ENCODE measurements at regions not wholly inside any gene's neighbourhood (a gene's known extent, or its start where the extent isn't known, plus 50 kb on each side); places are given as distances from the start of the nearest gene placed in this dataset.

DNA sequence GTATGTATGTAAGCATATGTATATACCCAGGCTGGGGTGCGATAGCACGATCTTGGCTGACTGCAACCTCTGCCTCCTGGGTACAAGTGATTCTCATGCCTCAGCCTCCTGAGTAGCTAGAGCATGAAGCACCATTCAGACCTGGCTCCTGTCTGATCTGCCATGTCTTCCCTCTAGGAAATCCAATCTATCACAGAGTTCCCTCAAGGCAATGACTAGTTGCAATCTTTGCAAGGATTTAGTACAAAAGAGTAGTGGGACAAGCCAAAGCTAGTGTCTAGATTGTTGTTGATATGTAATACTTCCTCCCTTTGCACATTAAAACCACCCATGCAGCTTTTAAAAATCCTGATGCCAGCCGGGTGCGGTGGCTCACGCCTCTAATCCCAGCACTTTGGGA is 60.5 kb upstream of the PRKAR2B start (continued):
- TF ChIP-seq, protein P1, sequence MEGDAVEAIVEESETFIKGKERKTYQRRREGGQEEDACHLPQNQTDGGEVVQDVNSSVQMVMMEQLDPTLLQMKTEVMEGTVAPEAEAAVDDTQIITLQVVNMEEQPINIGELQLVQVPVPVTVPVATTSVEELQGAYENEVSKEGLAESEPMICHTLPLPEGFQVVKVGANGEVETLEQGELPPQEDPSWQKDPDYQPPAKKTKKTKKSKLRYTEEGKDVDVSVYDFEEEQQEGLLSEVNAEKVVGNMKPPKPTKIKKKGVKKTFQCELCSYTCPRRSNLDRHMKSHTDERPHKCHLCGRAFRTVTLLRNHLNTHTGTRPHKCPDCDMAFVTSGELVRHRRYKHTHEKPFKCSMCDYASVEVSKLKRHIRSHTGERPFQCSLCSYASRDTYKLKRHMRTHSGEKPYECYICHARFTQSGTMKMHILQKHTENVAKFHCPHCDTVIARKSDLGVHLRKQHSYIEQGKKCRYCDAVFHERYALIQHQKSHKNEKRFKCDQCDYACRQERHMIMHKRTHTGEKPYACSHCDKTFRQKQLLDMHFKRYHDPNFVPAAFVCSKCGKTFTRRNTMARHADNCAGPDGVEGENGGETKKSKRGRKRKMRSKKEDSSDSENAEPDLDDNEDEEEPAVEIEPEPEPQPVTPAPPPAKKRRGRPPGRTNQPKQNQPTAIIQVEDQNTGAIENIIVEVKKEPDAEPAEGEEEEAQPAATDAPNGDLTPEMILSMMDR (IDR thresholded peaks at IDR 0.05; ENCODE audit: low read depth, low read length, missing input control), result no peak

DNA sequence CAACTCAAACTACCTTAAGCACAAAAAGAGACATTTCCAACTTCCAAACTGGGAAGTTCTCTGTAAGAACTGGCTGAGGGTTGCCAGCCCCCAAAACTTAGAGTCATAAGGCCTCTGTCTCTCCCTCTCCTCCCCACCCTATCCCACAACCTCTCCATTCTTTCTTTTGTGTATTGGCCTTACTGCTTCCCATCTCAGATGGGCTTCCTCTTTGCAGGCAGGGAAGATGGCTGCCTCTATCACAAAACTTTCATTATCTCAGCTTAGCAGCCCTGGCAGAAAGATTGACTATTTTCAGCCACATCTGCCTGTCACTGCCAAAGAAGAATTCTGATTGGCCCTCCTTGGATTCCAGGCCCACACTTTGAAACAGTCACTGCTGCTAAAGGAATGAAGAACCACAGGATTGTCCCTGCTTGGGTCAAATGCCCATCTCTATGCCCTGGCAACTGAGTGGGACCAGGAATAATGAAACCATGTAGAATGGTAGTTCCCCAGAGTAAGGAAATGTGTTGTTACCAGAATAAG is 58.0 kb upstream of the PRKAR2B start:
- H3K4me3 ChIP-seq (ENCODE audit: low read depth in 1 of 3, low read length in 3 of 3), result no peak overlapping the region
- H3K4me1 ChIP-seq (ENCODE audit: control insufficient read depth in 4 of 4, insufficient read depth in 4 of 4, low read length in 3 of 4), result no peaks in the 10 kb centered on the region
- H3K27me3 ChIP-seq (ENCODE audit: control insufficient read depth in 4 of 4, insufficient read depth in 4 of 4, low read length in 3 of 4), result no peaks in the 10 kb centered on the region
- no peak overlapping the region for H3K27ac ChIP-seq (ENCODE audit: low read depth in 1 of 2, low read length in 2 of 2)
- no peaks in the 10 kb centered on the region for H3K9me3 ChIP-seq (ENCODE audit: control insufficient read depth in 4 of 4, low read length in 3 of 4)
- TF ChIP-seq, protein P2, sequence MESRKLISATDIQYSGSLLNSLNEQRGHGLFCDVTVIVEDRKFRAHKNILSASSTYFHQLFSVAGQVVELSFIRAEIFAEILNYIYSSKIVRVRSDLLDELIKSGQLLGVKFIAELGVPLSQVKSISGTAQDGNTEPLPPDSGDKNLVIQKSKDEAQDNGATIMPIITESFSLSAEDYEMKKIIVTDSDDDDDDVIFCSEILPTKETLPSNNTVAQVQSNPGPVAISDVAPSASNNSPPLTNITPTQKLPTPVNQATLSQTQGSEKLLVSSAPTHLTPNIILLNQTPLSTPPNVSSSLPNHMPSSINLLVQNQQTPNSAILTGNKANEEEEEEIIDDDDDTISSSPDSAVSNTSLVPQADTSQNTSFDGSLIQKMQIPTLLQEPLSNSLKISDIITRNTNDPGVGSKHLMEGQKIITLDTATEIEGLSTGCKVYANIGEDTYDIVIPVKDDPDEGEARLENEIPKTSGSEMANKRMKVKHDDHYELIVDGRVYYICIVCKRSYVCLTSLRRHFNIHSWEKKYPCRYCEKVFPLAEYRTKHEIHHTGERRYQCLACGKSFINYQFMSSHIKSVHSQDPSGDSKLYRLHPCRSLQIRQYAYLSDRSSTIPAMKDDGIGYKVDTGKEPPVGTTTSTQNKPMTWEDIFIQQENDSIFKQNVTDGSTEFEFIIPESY (IDR thresholded peaks at IDR 0.05), result no peak
- TF ChIP-seq SP1 (IDR thresholded peaks at IDR 0.05), result no peak
- no peak overlapping the region for H3K9ac ChIP-seq (ENCODE audit: low read depth in 1 of 2, low read length in 2 of 2)
- DNase-seq (ENCODE audit: low spot score), result no peak
- H3K36me3 ChIP-seq (ENCODE audit: control insufficient read depth in 4 of 4, insufficient read depth in 3 of 4, low read depth in 1 of 4, low read length in 3 of 4), result no peaks in the 10 kb centered on the region

DNA sequence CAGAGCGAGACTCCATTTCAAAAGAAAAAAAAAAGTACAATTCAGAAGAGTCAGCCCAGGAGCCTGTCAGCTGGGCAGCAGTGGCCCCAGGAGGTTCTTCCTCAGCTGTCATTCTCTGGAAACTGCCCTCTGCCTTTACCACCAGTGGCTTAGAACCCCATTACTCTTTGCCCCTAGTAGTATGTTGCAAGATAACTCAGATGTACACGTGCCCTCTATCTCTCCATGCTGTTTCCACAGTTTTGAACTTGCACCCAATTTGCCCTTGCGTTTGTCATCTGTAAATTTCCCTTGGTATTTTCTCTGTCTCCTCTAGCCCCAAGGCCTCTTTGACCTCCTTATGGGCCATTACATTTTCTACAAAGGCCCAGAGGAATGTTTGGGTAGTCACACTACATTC is 56.7 kb upstream of the PRKAR2B start:
- TF ChIP-seq NR2F2 (IDR thresholded peaks at IDR 0.05) (no peak), FOXA2 (IDR thresholded peaks at IDR 0.05) (no peak), SP1 (IDR thresholded peaks at IDR 0.05) (no peak), HNF4A (conservative IDR thresholded peaks at IDR 0.05) (no peak), EGR1 (IDR thresholded peaks at IDR 0.05; ENCODE audit: low read depth in 2 of 2) (no peak), RAD21 (IDR thresholded peaks at IDR 0.05) (no peak), YY1 (IDR thresholded peaks at IDR 0.05) (no peak), TAF1 (conservative IDR thresholded peaks at IDR 0.05) (no peak), JUND (IDR thresholded peaks at IDR 0.05) (no peak), HNF4G (IDR thresholded peaks at IDR 0.05) (no peak)
- TF ChIP-seq, protein P3, sequence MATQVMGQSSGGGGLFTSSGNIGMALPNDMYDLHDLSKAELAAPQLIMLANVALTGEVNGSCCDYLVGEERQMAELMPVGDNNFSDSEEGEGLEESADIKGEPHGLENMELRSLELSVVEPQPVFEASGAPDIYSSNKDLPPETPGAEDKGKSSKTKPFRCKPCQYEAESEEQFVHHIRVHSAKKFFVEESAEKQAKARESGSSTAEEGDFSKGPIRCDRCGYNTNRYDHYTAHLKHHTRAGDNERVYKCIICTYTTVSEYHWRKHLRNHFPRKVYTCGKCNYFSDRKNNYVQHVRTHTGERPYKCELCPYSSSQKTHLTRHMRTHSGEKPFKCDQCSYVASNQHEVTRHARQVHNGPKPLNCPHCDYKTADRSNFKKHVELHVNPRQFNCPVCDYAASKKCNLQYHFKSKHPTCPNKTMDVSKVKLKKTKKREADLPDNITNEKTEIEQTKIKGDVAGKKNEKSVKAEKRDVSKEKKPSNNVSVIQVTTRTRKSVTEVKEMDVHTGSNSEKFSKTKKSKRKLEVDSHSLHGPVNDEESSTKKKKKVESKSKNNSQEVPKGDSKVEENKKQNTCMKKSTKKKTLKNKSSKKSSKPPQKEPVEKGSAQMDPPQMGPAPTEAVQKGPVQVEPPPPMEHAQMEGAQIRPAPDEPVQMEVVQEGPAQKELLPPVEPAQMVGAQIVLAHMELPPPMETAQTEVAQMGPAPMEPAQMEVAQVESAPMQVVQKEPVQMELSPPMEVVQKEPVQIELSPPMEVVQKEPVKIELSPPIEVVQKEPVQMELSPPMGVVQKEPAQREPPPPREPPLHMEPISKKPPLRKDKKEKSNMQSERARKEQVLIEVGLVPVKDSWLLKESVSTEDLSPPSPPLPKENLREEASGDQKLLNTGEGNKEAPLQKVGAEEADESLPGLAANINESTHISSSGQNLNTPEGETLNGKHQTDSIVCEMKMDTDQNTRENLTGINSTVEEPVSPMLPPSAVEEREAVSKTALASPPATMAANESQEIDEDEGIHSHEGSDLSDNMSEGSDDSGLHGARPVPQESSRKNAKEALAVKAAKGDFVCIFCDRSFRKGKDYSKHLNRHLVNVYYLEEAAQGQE (IDR thresholded peaks at IDR 0.05), result no peak
- TF ChIP-seq, protein P1 (IDR thresholded peaks at IDR 0.05; ENCODE audit: low read depth, low read length, missing input control), result no peak
- TF ChIP-seq, protein P2 (IDR thresholded peaks at IDR 0.05), result no peak
- TF ChIP-seq, protein P4, sequence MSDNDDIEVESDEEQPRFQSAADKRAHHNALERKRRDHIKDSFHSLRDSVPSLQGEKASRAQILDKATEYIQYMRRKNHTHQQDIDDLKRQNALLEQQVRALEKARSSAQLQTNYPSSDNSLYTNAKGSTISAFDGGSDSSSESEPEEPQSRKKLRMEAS (IDR thresholded peaks at IDR 0.05), result no peak

More for the DNA sequence above, 56.7 kb upstream of the PRKAR2B start:
- H3K27ac ChIP-seq (ENCODE audit: low read depth in 1 of 2, low read length in 2 of 2), result no peak overlapping the region
- no peaks in the 10 kb centered on the region for H3K4me1 ChIP-seq (ENCODE audit: control insufficient read depth in 4 of 4, insufficient read depth in 4 of 4, low read length in 3 of 4)
- H3K36me3 ChIP-seq (ENCODE audit: control insufficient read depth in 4 of 4, insufficient read depth in 3 of 4, low read depth in 1 of 4, low read length in 3 of 4), result no peaks in the 10 kb centered on the region
- H3K27me3 ChIP-seq (ENCODE audit: control insufficient read depth in 4 of 4, insufficient read depth in 4 of 4, low read length in 3 of 4), result no peaks in the 10 kb centered on the region
- WGBS, result 71% methylated on average over 3 of the region's 3 CpGs
- DNase-seq (ENCODE audit: low spot score), result no peak
- no peak overlapping the region for H3K4me3 ChIP-seq (ENCODE audit: low read depth in 1 of 3, low read length in 3 of 3)
- H3K9ac ChIP-seq (ENCODE audit: low read depth in 1 of 2, low read length in 2 of 2), result no peak overlapping the region
- no peaks in the 10 kb centered on the region for H3K9me3 ChIP-seq (ENCODE audit: control insufficient read depth in 4 of 4, low read length in 3 of 4)

All from liver (tissue), 8 donors.